Cardiac septum (tissue), 1 donor: ENCODE measurements at regions not wholly inside any gene's neighbourhood (a gene's known extent, or its start where the extent isn't known, plus 50 kb on each side); places are given as distances from the start of the nearest gene placed in this dataset.

Experiments used
- DNase-seq: peaks from one replicate; pipeline ENCODE4 v3.0.0-alpha.2; 2020; ENCODE audit warnings: low spot score
- intact Hi-C: fragments of 100-400 bp; cut with DNase I; formaldehyde crosslinking; loops from one replicate; pipeline ENCODE4 v1.14.0; 2022
- donor health status: DM: no; HTN: no; CAD: no.

DNA sequence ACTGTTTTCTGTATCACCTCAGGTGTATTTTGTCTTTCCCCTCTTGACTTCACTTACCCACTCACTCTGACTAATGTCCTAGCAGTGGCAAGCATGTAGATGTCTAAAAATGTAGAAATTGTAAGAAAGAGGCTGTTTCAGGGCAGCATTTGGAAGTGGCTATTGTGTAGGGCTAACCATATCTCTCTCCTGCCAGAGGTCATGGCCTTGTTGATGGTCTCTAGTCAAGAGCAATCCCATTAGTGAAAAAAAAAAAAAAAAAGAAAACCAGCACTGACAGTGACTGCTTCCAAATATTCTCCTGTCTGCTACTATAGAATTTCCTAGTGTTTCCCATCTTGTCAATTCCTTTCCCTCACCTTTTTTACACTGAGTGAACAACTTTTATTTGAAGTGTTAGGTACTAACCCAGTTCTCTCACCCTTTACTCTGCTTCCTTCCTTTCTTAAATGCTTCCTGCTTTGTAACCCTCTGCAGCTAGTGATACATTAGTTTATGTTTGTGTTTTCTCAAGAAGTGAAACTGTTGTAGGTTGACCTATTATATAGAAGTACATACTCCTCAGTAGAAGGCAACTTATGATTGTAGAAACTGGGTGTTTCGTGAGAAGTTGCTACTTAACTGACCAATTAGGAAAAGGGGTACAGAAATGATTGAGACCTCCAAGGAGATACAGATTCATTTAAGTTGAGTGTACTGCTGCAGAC is 174.1 kb upstream of the PTPRK start:
- DNase-seq = no peak
- intact Hi-C loops = no loop called here

DNA sequence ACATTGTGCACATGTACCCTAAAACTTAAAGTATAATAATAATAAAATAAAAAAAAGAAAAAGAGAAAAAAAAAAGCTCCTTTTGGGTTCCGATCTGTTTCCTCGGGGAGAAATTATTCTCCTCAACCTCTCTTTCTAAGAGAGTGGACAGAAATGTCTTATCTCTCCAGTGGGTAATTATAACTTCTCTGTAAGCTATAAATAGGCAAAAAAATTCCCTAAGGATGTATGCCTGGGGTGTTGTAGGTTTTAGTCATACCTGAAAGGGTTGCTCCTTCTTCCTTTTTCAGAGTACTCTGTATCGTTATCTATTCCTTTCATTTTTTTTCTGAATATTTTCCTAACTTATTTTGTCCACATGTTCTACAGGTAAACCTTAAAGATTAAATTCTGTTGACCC is 169.7 kb upstream of the PTPRK start:
- DNase-seq = no peak
- intact Hi-C loops = no loop called here

DNA sequence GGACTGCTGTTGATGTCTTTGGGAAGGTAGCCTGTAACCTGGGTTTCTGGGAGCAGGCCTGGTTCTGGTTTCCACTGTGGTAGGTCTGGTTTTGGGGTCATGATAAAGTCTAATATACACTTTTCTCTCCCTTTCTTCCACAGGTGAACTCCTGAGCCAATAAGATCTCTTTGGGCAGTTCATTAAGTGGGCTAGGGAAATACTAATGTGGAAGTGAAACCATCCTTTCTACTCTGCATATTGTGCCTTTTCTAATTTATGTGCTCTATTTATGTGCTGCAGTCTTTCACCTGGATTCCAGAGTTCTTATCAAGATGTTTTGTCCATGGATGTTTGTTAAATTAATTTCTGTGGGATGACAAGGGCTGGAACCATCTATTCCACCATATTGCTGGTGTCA is 165.7 kb upstream of the PTPRK start:
- no peak for DNase-seq
- intact Hi-C loops = no loop called here

DNA sequence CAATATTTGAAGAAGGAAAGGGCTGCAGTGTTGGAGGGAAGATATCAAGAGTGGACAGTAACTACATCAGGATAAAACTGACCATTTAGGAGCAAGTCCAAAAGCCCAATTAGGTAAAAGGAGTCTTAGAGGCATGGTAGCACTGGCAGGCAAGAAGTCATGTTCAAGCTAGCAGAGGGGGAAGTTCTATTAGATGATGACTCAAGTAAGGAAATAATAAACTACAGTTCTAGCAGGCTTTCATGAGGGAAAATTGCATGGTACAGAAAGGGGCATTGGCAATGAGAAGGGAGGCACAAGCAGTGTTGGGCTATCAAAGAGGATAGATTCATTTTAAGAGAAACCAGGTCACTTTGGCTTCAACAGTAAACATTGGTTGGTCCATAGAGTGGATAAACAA is 156.1 kb upstream of the PTPRK start:
- DNase-seq = no peak
- intact Hi-C loops = no loop called here

DNA sequence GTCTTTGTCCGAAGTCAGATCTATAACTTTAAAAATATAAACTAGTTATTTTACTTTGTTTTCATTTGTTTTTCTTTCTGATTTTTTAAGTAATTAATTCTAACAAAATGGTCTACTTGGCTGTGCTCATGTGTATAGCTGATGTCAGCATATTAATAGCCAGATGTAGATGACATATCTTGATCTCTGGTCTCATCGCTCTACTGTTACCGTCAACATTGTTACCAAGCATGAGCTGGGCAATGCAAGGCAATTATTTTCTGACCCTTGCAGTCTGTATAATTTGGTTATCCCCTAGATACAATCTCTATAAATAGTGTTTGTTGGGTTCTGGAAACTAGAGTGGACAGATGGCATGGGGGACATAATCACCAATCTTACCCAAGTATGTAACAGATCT is 151.6 kb upstream of the PTPRK start:
- intact Hi-C loops = no loop called here
- DNase-seq = no peak

DNA sequence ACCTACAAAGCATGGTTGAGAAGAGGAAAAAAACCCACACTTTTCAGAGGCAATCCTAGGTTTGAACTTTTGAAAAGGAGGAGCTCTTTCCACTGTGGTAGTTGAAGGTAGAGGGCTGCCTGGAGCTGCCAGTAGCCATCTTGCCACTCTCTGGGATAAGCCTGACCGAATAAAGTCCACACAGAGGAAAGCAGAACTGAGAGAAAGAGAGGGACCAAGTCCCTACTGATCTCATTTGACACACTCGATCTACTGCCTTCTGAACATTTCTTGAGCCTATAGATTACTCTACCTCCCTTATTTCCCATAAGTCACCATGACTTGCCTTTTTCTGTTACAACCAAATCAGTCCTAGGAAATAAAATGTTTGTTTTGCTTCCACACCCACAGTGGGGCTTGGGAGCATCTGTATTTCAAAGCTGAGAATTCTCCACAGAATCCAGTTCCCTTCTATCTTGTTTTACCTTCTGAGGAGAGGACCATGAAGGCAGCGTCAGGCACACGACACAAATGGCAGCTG is 147.0 kb upstream of the PTPRK start:
- DNase-seq = no peak
- intact Hi-C loops = no loop called here

DNA sequence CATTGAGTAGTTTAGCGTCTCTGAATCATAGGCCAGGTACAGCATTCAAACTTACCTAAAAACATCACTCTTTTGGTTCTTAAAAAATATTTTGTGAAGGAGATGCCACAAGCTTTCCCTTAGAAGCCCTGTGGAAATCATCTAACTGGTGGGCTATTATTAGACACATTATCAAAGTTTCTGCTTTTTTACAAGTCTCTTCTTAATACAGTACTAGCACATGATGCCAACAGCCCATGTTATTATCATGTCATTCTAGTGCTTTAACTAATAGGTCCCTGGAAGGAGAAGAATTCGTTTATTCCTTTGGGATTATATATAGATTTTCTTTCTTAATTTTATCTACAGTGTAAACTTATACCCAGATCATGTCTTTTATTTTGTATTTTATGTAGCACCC is 146.0 kb upstream of the PTPRK start:
- no peak for DNase-seq
- intact Hi-C loops = no loop called here

DNA sequence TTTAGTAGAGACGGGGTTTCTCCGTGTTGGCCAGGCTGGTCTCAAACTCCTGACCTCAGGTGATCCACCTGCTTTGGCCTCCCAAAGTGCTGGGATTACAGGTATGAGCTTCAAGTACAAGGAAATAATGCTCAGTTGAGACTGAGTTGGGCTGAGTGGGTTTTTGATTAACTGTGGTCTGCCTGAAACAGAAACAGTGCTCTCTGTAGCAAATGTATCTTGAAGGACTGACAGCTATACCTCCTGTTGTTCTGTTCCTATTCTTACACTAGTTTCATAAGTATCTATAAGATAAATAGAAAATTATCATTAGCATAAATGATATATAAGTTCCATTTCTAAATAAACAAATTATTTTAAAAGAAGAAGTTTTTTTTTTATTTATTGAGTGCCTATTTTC is 142.8 kb upstream of the PTPRK start:
- intact Hi-C loops = no loop called here
- DNase-seq = no peak

DNA sequence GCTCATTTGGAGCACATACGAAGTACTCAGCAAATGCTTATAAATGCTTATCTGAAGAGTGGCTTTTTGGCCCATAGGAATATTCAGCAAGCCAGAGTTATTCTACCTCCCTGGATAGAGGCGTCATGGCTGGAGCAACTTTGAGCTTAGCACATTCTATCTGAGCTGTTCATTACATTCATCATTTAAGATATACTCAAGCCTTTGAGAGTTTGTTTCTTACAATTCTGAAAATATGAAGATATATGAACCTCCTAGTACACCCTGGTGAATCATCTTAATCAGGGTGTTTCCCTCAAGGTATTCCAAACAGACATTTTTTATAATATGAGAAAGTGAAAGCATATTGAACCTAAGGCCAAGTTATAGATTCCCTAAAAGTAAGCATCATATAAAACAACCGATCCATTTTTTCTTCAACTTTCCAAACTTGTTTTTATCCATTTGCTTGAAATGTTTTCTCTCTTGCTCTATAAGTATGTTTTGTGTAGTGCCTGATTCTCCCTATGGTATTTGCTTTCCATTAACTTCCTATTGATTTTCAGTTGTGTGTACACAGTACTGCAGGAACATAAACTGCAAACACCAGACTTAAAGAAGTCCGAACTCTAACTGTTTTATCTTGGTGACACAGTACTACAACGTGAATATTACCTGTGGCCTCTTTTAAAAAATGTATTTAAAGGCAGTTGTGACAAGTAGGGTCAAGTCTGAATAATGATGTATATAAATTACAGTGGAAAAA is 139.7 kb upstream of the PTPRK start:
- intact Hi-C loops = no loop called here
- DNase-seq = no peak

DNA sequence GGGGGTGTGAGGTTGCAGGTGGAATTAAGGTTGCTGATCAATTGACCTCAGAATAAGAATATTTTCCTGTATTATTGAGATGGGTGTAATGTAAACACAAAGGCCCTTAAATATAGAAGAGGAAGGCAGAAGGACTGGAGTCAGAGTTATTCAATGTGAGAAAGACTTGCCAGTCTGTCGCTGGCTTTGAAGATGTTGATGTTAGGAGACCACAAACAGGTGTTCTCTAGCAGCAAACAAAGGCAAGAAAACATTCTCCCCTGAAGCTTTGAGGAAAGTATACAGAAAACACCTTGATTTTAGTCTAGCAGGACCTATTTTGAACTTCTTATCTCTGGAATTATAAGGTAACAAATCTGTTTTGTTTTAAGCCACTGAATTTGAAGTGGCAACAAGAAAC is 138.9 kb upstream of the PTPRK start:
- intact Hi-C loops = no loop called here
- DNase-seq = no peak

DNA sequence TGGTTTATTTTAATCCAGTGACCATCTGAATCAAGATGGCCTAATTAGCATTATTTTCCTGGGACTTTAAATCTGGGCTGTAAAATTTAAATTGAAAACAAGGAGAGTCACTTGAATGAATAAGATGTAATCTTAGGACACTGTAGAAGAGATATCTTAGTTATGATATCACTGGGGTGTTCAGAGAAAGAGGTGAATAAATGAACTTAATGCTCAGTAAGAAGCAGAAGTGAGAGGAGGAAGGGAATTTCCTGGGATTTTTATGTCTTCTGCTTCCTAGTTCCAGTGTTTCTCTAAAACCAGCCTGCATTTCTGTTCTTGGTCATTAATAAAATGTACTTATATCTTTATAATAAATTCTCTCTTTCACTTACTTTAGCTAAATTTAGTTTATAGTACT is 136.8 kb upstream of the PTPRK start:
- intact Hi-C loops = no loop called here
- no peak for DNase-seq

DNA sequence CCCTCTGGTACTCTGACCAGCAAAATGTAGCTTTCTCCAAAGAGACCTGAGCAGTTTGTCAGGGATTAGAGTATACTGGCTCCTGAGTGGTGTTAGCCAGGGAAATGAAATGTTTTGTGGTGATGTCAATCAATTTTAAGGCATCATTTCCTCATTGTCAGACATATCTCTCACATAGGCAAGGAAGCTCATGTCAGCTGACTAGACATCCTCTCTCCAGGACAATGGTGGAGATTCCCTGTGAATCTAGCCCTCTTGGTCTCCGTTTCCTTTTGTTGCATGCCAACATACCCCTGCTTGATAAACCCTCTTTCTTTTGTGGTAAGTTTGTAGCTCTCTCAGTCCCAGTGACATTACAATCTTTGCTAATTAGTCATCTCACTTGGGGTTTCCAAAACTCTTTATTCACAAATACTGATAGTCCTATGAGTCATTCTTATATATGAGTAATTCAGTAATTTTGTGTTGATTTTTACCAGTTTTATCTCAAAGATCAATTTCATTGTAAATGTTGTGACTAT is 135.6 kb upstream of the PTPRK start:
- intact Hi-C loops = no loop called here
- DNase-seq = no peak

DNA sequence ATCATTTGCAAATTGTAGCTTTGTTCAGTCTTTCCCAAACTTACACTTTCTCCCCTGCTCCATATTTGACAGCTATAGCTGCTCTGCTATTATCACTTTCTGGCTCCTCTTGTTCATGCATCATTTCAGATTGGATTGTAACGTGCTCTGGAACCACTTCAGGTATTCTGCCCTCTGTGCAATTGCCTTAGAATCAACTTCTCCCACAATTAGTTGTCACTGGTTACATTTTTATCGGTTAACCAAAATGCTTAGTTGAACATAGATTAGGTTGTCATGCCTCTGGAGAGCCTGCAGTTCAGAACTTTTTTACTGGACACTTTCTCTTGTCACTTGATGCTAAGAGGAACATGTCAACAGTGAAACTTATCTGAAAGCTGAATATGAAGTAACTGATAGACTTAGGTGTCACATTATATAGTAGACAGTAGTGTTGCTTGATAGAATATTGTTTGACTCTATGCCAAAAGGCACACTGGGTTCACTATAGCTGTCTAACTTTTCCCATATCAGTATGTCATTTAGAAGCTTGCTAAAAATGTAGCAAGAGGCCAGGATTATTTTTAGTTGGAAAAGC is 127.7 kb upstream of the PTPRK start:
- DNase-seq = no peak
- intact Hi-C loops = no loop called here

DNA sequence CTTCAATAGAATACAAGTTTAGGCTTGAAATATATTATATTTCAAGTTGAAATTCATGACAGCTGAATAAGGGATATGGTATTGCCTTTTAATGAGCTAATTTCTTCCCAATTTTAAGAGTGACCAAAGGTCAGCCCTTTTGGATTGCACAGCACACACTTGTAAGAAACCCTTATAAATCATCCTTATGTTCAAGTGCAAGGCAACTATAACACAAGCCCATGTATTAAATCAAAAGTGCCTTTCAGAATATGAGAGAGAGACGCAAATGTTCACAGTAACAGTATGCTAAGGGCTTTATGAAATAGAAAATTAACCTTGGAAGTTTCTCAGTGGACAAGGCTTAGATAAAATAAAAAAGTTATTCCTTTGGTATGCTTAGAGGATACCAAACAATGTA is 121.7 kb upstream of the PTPRK start:
- intact Hi-C loops = no loop called here
- DNase-seq = no peak

DNA sequence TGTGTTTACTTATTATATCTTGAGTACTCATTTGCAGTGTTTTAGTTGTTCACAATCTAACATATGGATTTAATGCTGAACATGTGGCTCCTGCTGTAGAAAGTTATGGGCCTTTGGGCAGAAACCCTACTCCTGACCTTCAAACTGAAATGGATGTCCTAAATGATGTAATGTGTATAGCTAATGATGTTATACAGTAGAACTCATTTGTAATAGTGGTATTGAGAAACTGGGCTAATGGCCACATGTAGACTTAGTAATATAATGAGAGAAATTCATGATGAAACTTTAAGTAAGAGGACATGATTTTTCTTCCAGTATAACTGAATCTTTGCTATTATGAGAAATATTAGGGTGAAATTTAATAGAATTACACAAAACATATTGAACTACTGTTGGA is 121.3 kb upstream of the PTPRK start:
- no peak for DNase-seq
- intact Hi-C loops = no loop called here

DNA sequence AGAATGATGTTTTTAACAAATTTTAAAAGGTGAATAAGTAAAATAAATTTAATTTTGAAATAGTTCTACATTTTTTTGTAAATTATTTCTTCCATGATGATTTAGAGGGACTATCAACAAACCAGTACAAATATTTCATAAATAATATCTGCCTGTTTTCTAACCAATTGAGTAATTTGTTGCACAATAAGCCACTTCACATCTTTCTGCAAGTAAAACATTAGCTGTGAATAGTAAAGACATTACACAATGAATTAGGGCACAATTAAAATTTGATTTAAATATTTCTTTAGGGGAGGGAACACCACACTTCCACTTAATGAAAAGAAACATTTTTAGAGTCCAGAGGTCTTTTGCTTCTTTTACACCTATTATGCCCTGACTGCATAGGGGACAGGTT is 118.4 kb upstream of the PTPRK start:
- DNase-seq = no peak
- intact Hi-C loops = no loop called here

DNA sequence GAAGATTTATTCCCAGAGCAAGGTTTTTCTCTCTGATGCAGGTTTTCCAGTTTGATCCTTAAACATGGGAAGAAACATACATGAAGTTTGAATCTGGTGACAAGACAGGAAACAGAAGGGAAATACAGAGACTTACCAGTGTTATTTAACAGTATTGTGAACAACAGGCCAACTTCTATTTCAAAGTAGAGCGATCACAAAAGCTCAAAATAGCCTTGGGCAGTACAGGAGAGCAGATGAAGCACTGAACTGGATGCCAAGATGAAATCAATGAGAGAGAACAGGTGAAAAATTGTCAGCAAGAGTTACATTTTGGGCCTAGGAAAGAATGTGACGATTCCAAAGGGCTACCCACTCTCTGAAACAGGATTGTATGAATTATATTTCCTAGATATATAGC is 114.8 kb upstream of the PTPRK start:
- intact Hi-C loops = no loop called here
- no peak for DNase-seq

DNA sequence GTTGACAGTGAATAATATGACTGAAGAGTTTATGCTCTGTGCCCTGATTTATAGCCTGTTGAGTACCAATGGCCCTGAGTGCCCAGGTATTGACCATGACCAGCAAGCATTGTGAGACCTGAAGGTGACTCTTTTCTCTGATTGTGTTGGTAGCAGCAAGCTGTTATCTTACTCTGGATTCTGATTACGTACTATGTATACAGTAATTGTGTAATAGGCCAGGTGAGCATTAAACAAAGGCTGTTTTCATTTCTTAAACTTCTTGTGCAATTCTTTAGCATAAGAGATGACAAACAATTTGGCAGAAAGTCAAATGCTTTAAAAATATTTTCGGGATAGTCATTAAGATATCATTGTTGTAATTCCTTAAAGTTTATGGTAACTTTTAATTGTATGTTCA is 111.7 kb upstream of the PTPRK start:
- no peak for DNase-seq
- intact Hi-C loops = no loop called here

DNA sequence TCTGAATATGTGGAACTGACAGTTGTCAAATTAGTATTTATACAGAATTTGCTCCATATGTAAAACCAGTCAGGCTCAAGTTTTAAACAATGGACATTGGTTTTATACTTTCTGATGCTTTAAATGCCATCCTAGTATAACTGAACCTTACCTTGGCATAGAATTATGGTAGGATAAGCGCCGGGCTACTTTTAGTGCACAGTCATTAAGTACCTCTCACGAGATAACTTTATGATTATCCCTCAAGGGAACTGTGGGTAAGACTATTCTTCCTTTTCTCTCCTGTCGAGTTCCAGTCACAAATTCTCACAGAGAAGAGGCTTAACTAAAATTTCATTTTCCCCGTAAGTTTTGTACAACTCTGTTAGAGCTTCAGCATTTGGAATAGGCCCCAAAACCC is 110.6 kb upstream of the PTPRK start:
- DNase-seq = no peak
- intact Hi-C loops = no loop called here

DNA sequence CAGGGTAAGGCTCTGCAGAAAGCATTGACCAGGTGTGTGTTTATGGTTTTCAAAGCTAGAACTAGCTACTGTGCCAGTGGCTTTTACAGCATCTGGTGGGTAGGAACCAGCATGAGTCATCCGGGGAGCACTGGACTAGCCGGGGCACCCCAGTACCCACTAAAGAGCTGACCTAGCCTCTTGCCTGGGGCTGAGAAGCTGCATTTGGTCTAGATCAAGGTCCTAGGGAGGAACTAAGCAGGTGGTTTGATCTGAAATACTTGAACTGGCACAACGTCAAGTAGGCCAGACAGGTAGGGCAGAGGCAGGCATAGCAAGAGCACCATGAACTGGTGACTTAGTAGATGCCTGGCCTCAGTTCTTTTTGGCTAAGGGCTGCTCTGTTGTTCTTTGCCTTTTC is 109.8 kb upstream of the PTPRK start:
- no peak for DNase-seq
- intact Hi-C loops = no loop called here

DNA sequence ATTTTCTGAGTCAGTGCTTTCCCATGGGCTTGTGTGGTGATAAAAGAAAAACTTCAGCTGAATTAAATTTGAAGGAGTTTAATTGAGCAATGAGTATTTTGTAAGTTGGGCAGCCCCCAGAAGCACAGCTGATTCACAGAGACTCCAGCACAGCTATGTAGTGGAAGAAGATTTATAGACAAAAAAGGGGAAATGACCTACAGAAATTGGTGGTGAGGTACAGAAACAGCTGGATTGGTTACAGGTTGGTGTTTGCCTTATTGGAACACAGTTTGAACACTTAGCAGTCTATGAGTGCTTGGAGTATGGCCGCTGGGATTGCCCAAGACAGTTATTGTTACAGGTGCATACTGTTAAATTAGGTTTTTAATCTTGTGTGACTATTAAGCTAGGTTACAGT is 96.9 kb upstream of the PTPRK start:
- intact Hi-C loops = no loop called here
- DNase-seq = no peak
